T-helper 2 cell (primary cell): ENCODE measurements at regions not wholly inside any gene's neighbourhood (a gene's known extent, or its start where the extent isn't known, plus 50 kb on each side); places are given as distances from the start of the nearest gene placed in this dataset.
"Not testable (repeated sequence)": the region's sequence is repeated elsewhere in the genome, so short reads cannot be mapped to it uniquely, and the experiment has no call there.

Experiments
- DNase-seq, 5 experiments: peaks; one replicate each; pipeline versions ENCODE4 v3.0.0 to v3.0.0-alpha.2; 2012 to 2022

DNA sequence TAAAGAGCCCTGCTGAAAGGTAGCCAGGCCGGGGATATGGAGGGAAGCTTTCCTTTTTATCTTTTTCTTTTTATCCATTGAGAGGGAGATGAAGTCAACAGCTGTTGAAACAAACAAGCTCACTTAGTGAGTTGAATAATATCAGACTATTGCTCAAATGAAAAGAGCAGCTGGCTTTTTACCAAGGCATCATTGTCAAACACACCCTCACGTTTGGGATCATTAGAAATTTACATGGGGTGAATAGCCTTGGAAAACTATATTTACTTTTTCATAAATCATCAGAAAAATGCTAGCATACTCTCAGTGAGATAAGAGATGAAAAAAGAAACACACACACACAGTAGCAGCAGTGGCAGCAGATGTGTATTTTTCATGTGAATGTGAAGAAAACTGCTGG lies 71.5 kb upstream of the HNMT start:
- no peak for DNase-seq

DNA sequence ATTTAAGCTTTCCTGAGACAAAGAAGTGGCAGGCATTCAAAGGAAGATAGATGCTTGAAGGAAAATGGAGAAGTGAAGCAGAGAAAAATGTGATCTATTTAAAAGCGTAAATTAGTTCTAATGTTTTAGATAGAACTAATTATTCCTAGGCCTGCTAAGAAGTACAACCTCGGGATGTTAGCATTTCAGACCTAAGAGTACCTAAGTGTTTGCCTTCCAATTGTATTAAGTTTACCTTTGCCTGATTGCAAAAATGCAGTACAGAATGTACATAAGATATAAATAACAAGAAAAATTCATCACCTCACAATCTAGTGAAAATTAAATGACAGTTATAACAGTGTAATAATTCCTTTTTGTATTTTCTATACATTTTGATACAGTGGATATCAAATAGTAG lies 71.1 kb upstream of the HNMT start:
- DNase-seq: no peak

DNA sequence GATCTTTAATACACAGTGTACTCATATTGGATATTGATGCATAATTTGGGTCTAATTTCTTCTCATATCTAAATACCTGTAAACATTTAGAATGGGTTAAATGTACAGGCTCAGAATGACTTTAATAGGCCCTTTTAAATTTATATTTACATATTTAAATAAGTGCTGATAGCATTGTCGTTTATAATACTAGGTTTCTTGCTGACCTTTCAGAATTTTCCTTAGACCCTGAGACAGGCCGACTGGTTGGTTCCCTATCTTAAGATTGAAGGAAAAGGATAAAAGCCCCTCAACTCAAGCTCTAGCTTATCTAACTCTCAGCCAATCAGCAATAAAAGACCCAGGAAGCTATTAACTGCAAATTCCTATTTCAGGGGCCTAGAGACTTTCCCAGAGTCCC lies 67.8 kb upstream of the HNMT start:
- no peak for DNase-seq

DNA sequence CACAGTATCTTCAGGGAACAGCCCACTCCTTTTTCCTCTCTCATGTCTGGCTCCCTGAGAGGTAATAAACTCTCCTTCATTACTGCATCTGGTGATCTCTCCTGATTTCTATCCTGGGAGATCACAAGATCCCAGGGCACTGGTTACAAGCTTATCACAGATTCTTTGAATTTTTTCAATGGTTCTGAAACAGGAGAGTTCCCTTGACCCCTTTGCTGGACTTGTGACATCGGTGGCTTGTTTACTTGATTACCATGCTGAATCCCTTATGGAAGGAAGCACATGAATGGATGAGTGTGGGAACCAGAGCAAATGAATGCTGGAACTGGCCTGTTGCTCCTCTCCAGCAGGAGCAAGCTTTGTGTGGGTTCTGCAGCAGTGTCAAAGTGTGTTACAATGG lies 67.2 kb upstream of the HNMT start:
- no peak for DNase-seq

DNA sequence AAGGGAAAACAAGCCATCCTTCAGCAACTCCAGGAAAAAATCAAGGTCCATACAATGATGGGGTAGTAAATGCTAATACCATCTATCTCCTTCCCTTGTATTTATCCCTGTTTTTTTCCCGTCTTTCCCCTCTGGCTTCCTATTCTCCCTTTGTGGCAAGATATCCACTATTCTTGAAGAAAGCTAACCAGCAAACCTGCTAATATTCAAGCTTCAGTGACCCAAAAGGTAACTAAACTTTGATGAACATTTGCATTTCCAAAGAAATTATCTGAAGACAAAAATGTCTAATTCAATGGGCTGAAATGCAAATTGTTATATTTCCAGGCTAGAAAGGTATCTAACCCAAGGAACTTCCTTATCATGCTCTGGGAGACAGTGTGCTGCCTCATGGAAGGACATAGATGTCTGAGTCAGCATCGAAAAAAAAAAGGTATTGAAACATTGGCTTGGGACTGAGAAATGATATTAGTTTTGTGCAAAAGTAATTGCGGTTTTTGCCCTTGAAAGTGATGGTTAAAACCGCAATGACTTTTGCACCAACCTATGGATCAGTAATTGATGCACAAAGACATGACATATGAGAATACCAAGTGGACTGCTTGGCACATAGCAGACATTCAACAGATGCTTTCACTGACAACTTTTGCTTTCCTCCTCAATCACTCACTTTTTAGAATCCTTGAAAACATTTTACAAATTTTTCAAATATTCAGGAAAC lies 63.7 kb upstream of the HNMT start:
- no peak for DNase-seq

DNA sequence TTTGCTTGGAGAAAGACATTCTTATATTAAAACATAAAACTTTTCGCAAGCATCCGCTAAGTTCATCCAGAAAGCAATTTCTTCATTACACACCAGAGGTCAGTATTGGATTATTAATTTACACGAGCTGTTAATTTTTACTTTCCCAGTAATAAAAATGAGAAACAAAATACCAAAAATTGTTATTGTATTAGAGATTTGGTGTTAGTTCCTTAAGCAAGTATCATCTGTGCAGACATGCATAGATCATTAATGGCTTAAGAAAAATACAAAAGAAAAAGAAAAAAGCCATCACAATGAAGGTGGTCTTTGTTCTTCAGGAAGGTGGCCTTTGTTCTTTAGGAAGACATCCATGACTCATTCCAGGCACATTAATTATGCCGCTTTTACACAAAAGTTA lies 53.6 kb upstream of the HNMT start:
- DNase-seq: no peak

DNA sequence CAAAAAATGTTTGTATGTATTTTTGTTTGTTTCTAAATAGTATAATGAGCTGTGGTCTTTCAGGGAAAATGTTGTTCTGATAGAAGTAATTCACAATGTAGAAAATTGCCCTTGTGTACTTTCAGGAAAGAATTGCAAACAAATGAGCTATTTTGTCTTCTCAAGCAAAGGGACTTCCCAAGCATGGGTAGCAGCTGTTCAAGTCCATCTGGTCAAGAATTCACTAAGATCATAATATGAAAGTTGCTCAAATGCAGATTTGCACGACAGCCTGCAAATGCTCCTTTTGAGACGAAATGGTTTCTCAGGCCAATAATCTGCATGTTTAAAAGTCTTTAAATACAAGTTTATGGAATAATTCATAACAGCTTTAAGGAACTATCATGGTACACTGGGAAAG lies 51.9 kb upstream of the HNMT start:
- no peak for DNase-seq

DNA sequence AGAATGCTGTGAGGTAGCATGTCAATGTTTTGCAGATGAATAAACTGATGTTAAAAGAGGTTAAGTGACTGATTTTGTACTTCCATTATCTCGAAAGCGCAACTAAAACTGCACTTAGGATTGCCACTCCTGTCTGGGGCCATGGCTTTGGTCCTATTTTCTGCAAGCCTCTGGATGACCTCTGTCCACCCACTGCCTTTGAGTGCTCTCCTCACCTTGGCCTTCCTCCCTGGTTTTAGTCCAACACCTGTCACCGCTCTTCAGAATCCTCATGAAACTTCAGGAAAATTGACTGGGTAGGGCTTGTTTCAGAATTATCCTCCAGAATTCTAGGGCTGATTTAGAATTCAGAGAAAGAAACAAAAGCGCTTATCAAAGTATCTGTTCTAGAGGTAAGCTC lies 51.1 kb upstream of the HNMT start:
- no peak for DNase-seq

DNA sequence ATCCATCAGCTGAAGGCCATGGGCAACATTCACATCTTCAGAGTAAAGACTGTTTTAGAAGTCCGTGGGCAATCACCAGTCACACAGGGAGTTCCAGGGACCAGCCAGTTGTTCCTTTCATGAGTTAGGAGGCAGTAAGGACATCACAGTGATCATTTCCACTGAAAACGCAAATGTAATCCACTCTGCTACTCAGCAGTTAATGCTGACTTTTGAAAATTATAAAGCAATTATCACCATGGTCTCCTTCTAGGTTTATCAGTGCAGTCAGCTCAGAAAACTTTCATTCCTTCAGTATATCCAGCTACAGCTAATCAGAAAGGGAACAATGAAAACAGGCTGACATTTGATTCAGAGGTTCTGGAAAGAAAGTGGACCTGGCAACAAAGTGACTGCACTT lies 50.6 kb upstream of the HNMT start:
- not testable (repeated sequence) for DNase-seq
